Smooth muscle cell (in vitro differentiated cells): ENCODE measurements at regions not wholly inside any gene's neighbourhood (a gene's known extent, or its start where the extent isn't known, plus 50 kb on each side); places are given as distances from the start of the nearest gene placed in this dataset.

ENCODE experiments used
- DNase-seq: peaks from one replicate; lab custom pipeline; 2025; ENCODE audit not compliant: unreplicated experiment; lab: John Stamatoyannopoulos, UW
- H2AFZ ChIP-seq: fragments of 200-600 bp; sonication (generic); 2 replicates; pipeline ENCODE4 v1.6.0; 2016; ENCODE audit warnings: antibody characterized with exemption, low read depth, mild to moderate bottlenecking
- H3F3A ChIP-seq: fragments of 200-600 bp; sonication (generic); 2 replicates; pipeline ENCODE4 v1.6.0; 2017; ENCODE audit warnings: antibody characterized with exemption, low read depth
- H3K27ac ChIP-seq: fragments of 200-600 bp; sonication (generic); 2 replicates; pipeline ENCODE4 v1.5.1; 2016; ENCODE audit warnings: low read depth, mild to moderate bottlenecking
- H3K27me3 ChIP-seq: fragments of 200-600 bp; sonication (generic); 2 replicates; pipeline ENCODE4 v1.6.1; 2016; ENCODE audit warnings: low read depth, mild to moderate bottlenecking
- H3K36me3 ChIP-seq: fragments of 200-600 bp; sonication (generic); 2 replicates; pipeline ENCODE4 v1.5.1; 2016; ENCODE audit warnings: low read depth
- H3K4me1 ChIP-seq: fragments of 200-600 bp; sonication (generic); 2 replicates; pipeline ENCODE4 v1.5.1; 2016; ENCODE audit warnings: low read depth
- H3K4me2 ChIP-seq: fragments of 200-600 bp; sonication (generic); 2 replicates; pipeline ENCODE4 v1.6.0; 2016; ENCODE audit warnings: mild to moderate bottlenecking
- H3K4me3 ChIP-seq: fragments of 200-600 bp; sonication (generic); 2 replicates; pipeline ENCODE4 v1.5.1; 2016; ENCODE audit warnings: mild to moderate bottlenecking
- H3K79me2 ChIP-seq: fragments of 200-600 bp; sonication (generic); 2 replicates; pipeline ENCODE4 v1.6.0; 2016; ENCODE audit warnings: low read depth, mild to moderate bottlenecking
- H3K9ac ChIP-seq: fragments of 200-600 bp; sonication (generic); 2 replicates; pipeline ENCODE4 v1.6.0; 2016; ENCODE audit warnings: low read depth
- H3K9me3 ChIP-seq: fragments of 200-600 bp; sonication (generic); replicated peaks from 2 replicates; pipeline ENCODE4 v1.5.1; 2016; ENCODE audit warnings: low read depth
- H4K20me1 ChIP-seq: fragments of 200-600 bp; sonication (generic); 2 replicates; pipeline ENCODE4 v1.6.0; 2016; ENCODE audit warnings: low read depth
- WGBS: methylation state at CpG from one replicate; pipeline ENCODE4 v1.1.7; 2016; ENCODE audit warnings: low lambda C conversion rate; 5-methylcytosine and 5-hydroxymethylcytosine counted together
- TF ChIP-seq, protein P1 (sequence below): fragments of 200-600 bp; sonication (generic); IDR thresholded peaks from 2 replicates; pipeline ENCODE4 v1.5.1; 2017; ENCODE audit warnings: borderline replicate concordance, mild to moderate bottlenecking, antibody characterized with exemption; ENCODE audit not compliant: insufficient read depth, poor library complexity, severe bottlenecking

DNA sequence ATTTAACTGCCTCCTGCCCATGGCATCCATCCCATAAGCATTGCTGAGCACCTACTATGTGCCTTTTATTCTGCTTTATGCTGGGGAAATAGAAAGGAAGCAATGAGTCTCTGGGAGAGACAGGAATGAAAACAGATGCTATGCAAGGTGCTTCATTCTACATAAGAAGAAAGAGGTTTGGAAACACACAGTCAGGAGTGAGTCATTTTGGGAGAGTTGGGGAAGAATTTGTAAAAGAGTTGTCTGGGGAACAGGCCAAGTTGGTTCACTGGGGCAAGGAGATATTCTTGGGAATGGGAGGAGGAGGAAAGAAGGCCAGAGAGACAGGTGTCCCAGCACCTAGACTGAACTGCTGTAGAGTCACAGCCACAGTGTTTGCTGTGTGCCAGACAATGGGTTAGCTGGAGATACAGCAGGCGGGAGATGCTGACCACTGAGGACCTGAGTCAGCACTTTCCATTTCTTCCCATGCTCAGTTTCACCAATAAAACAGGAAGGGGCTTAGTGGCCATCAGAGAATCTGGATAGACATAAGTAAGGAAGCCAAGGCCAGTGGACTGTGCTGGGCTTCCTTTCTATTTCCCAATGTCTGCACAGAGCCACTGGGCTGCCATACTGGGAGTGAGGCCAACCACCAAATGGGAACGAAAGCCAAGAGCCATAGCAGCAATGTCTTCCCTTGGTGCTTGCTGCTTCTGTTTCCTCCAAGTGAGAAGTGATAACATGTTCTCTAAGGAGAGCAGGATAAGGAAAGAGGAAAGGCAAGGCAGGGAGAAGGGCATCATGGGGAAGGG is 187.7 kb upstream of the USP24 start:
- DNase-seq: no peak
- Histone ChIP-seq H3K4me1 (no peaks in the 10 kb centered on the region), H2AFZ (no peak overlapping the region), H4K20me1 (no peaks in the 10 kb centered on the region), H3F3A (no peaks in the 10 kb centered on the region), H3K27ac (no peak overlapping the region), H3K4me3 (no peak overlapping the region), H3K27me3 (peaks cover 4% of the 10 kb centered on the region), H3K79me2 (no peaks in the 10 kb centered on the region), H3K9ac (no peak overlapping the region), H3K4me2 (no peak overlapping the region), H3K9me3 (no peaks in the 10 kb centered on the region), H3K36me3 (no peaks in the 10 kb centered on the region)
- TF ChIP-seq, protein P1, sequence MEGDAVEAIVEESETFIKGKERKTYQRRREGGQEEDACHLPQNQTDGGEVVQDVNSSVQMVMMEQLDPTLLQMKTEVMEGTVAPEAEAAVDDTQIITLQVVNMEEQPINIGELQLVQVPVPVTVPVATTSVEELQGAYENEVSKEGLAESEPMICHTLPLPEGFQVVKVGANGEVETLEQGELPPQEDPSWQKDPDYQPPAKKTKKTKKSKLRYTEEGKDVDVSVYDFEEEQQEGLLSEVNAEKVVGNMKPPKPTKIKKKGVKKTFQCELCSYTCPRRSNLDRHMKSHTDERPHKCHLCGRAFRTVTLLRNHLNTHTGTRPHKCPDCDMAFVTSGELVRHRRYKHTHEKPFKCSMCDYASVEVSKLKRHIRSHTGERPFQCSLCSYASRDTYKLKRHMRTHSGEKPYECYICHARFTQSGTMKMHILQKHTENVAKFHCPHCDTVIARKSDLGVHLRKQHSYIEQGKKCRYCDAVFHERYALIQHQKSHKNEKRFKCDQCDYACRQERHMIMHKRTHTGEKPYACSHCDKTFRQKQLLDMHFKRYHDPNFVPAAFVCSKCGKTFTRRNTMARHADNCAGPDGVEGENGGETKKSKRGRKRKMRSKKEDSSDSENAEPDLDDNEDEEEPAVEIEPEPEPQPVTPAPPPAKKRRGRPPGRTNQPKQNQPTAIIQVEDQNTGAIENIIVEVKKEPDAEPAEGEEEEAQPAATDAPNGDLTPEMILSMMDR: no peak
- WGBS: 95% methylated on average over 2 of the region's 2 CpGs

DNA sequence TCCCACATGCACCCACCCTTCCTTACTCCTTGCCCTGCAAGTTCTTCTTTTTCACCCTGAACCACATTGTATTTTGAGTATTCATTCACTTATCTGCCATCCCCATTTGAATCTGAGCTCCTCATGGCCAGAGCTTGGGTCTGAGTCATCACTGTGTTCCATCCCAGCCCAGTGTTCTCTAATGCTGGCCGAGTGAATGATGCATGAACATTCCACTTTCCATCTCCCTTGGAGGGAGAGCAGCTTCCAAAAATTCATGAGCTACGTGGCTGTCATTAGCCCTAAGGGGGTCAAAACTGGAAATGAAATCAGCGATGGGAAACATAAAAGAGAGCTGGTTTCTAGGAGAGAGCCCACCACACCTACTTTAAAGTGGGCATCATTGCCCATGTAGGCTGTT is 187.0 kb upstream of the USP24 start:
- Histone ChIP-seq H4K20me1 (no peaks in the 10 kb centered on the region), H3K27ac (no peak overlapping the region), H3K4me3 (no peak overlapping the region), H3K4me2 (no peak overlapping the region), H2AFZ (no peak overlapping the region), H3K9me3 (no peaks in the 10 kb centered on the region), H3F3A (no peaks in the 10 kb centered on the region), H3K36me3 (no peaks in the 10 kb centered on the region), H3K4me1 (no peaks in the 10 kb centered on the region), H3K9ac (no peak overlapping the region), H3K27me3 (peaks cover 8% of the 10 kb centered on the region), H3K79me2 (no peaks in the 10 kb centered on the region)
- TF ChIP-seq, protein P1: no peak
- no peak for DNase-seq
- 74% methylated on average over 3 of the region's 3 CpGs for WGBS

DNA sequence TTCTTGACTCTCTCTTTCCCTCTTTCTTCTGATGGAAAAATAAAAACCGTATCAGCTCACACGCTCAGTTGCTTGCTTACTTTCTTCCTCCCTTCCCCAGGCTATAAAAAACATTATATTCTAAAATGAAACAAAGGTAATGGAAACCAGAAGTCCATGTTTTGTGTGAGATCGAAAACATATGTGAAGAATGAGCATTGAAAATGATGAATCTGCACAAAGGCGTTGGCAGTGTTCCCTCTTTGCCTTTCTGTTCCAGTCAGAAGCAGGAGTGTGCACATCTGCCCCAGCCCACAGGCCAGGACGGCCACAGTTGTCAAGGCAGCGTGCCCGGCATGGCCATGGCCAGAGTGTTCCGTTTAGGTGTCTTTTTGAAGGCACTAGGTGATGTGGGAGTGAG is 185.3 kb upstream of the USP24 start:
- 88% methylated on average over 8 of the region's 8 CpGs for WGBS
- DNase-seq: no peak

More for the DNA sequence above, 185.3 kb upstream of the USP24 start:
- H3K9ac ChIP-seq: no peak overlapping the region
- TF ChIP-seq, protein P1: no peak
- no peak overlapping the region for H3K4me3 ChIP-seq
- H3F3A ChIP-seq: no peaks in the 10 kb centered on the region
- H3K79me2 ChIP-seq: no peaks in the 10 kb centered on the region
- H3K9me3 ChIP-seq: no peaks in the 10 kb centered on the region
- H2AFZ ChIP-seq: no peak overlapping the region
- H3K4me1 ChIP-seq: no peaks in the 10 kb centered on the region
- H3K27me3 ChIP-seq: peaks cover 8% of the 10 kb centered on the region
- no peak overlapping the region for H3K4me2 ChIP-seq
- no peaks in the 10 kb centered on the region for H3K36me3 ChIP-seq
- no peak overlapping the region for H3K27ac ChIP-seq
- no peaks in the 10 kb centered on the region for H4K20me1 ChIP-seq
